ENCODE measurements at regions not wholly inside any gene's neighbourhood (a gene's known extent, or its start where the extent isn't known, plus 50 kb on each side); places are given as distances from the start of the nearest gene placed in this dataset.

DNA sequence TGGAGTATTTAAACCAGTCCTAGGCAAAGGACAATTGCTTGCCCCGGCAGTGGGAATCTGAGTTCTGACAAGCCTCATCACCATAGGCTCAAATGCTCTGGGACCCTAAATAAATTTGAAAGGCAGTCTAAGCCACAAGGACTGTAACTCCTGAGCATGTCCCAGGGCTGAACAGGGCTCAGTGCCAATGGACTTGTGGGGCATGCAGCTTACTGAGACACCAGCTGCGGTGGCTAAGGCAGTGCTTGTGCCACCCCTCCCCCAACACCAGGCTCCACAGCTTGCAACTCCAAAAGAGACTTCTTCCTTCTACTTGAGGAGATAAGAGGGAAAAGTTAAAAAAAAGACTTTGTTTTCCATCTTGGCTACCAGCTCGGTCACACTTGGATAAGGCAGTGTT lies 289.7 kb upstream of the DCBLD2 start:
- TF ChIP-seq, protein P1, sequence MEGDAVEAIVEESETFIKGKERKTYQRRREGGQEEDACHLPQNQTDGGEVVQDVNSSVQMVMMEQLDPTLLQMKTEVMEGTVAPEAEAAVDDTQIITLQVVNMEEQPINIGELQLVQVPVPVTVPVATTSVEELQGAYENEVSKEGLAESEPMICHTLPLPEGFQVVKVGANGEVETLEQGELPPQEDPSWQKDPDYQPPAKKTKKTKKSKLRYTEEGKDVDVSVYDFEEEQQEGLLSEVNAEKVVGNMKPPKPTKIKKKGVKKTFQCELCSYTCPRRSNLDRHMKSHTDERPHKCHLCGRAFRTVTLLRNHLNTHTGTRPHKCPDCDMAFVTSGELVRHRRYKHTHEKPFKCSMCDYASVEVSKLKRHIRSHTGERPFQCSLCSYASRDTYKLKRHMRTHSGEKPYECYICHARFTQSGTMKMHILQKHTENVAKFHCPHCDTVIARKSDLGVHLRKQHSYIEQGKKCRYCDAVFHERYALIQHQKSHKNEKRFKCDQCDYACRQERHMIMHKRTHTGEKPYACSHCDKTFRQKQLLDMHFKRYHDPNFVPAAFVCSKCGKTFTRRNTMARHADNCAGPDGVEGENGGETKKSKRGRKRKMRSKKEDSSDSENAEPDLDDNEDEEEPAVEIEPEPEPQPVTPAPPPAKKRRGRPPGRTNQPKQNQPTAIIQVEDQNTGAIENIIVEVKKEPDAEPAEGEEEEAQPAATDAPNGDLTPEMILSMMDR (conservative IDR thresholded peaks at IDR 0.05) = no peak
- Histone ChIP-seq H2BK120ac (ENCODE audit: low read depth, low read length, poor library complexity, severe bottlenecking) (no peak overlapping the region), H2BK12ac (ENCODE audit: insufficient read length, low read depth, low read length) (no peak overlapping the region), H3K23ac (ENCODE audit: insufficient read length, low read depth, low read length) (no peak overlapping the region), H4K20me1 (ENCODE audit: control insufficient read depth, insufficient read depth, insufficient read length) (no peaks in the 10 kb centered on the region), H2AFZ (ENCODE audit: low read length) (no peak overlapping the region), H3K14ac (ENCODE audit: insufficient read depth, low read length) (no peak overlapping the region), H3K23me2 (ENCODE audit: insufficient read length, low read depth, low read length, poor library complexity, severe bottlenecking) (no peaks in the 10 kb centered on the region), H4K8ac (replicated peaks; ENCODE audit: insufficient read length, low read depth, low read length) (no peak overlapping the region), H4K91ac (ENCODE audit: insufficient read length, low read depth, low read length) (no peak overlapping the region), H3K9ac (ENCODE audit: extremely low read depth, insufficient read length, low read length) (no peak overlapping the region), H2AK5ac (ENCODE audit: insufficient read length, low read length) (no peak overlapping the region), H4K5ac (ENCODE audit: insufficient read length, low read depth, low read length) (no peak overlapping the region), H3T11ph (ENCODE audit: low read length) (no peak overlapping the region), H2BK15ac (ENCODE audit: low read depth, low read length) (no peak overlapping the region), H3K27ac (ENCODE audit: insufficient read length, low read depth, low read length) (no peak overlapping the region), H3K56ac (ENCODE audit: insufficient read length, low read depth, low read length) (no peak overlapping the region), H2BK20ac (ENCODE audit: low read depth, low read length, poor library complexity, severe bottlenecking) (no peak overlapping the region), H3K18ac (ENCODE audit: insufficient read length, low read depth, low read length) (no peak overlapping the region), H3K9me3 (ENCODE audit: control insufficient read depth, low read depth, low read length) (no peaks in the 10 kb centered on the region), H3K4ac (ENCODE audit: low read depth, low read length) (no peak overlapping the region), H2BK5ac (ENCODE audit: insufficient read length, low read length) (no peak overlapping the region), H3K79me2 (ENCODE audit: insufficient read depth, low read length) (no peaks in the 10 kb centered on the region), H3K27me3 (ENCODE audit: insufficient read depth, low read length) (no peaks in the 10 kb centered on the region), H3K4me2 (ENCODE audit: insufficient read depth, insufficient read length, low read length) (no peak overlapping the region), H3K79me1 (ENCODE audit: insufficient read depth, low read depth, low read length, poor library complexity, severe bottlenecking) (no peaks in the 10 kb centered on the region), H3K4me1 (ENCODE audit: insufficient read depth, low read length) (no peaks in the 10 kb centered on the region)
- no CpG with 5 or more reads among the region's 3 CpGs for WGBS (ENCODE audit: extremely low coverage, insufficient read length, low lambda C conversion rate)
- DNase-seq = no peak
- H3K36me3 Mint-ChIP-seq (ENCODE audit: insufficient read depth in 1 of 3, low read depth in 3 of 3) = no peaks in the 10 kb centered on the region
- H3K27me3 Mint-ChIP-seq (ENCODE audit: low read depth) = no peaks in the 10 kb centered on the region
- H3K4me3 Mint-ChIP-seq = no peak overlapping the region
- peak overlapping the region in 1 of 3 experiments; percentile 41; a peak in 2 of 7 replicates for H3K27ac Mint-ChIP-seq
- H3K4me1 Mint-ChIP-seq = no peaks in the 10 kb centered on the region
- H3K9me3 Mint-ChIP-seq = peaks cover 0 to 2% of the 10 kb centered on the region in 2 experiments; a peak in 1 of 5 replicates
